HCT116 (cell line): ENCODE measurements at regions not wholly inside any gene's neighbourhood (a gene's known extent, or its start where the extent isn't known, plus 50 kb on each side); places are given as distances from the start of the nearest gene placed in this dataset.

ENCODE experiments used
- ATAC-seq: fragments of 200-7000 bp; cut with Tn5 transposase; 2 replicates; pipeline ENCODE4 v1.9.1; 2020; ENCODE audit warnings: mild to moderate bottlenecking, moderate library complexity
- BruUV-seq: library from RNA; stranded (reverse); fragments of 400-500 nt; replicated peaks from 2 replicates; lab custom pipeline; 2021; lab: Mats Ljungman, UMichigan
- CTCF ChIA-PET: fragments of 300-600 bp; sonication (Branson Sonifier 250); formaldehyde crosslinking; loops from one replicate; lab custom pipeline; 2021; ENCODE audit warnings: antibody characterized with exemption; lab: Charles Lee
- POLR2A ChIA-PET: fragments of 300-600, 350-600 bp; sonication (Branson Sonifier 250); formaldehyde crosslinking; loops from one replicate; lab custom pipeline; 2021; ENCODE audit warnings: antibody characterized with exemption; lab: Charles Lee
- RAD21 ChIA-PET, 2 experiments: fragments of 300-600 bp; sonication (Branson Sonifier 250); formaldehyde crosslinking; loops; one replicate each; lab custom pipeline; 2023; ENCODE audit warnings: low total read pairs in 2 of 2; ENCODE audit not compliant: uncharacterized antibody in 2 of 2, unreplicated experiment in 2 of 2, low non-redundant PET in 1 of 2; lab: Charles Lee
- DNase-seq: peaks from one replicate; pipeline ENCODE4 v3.0.0-alpha.2; 2010; ENCODE audit warnings: low read depth, low spot score
- H2AFZ ChIP-seq: fragments of 200-600 bp; shearing (Covaris generic), sonication (generic); 2 replicates; pipeline ENCODE4 v1.6.1; 2017; ENCODE audit warnings: low read depth, mixed run types, mixed read lengths, antibody characterized with exemption, low read length; ENCODE audit not compliant: poor library complexity, severe bottlenecking
- H3K27ac ChIP-seq: 2 replicates; pipeline ENCODE4 v1.5.1; 2012; ENCODE audit warnings: low read depth, low read length
- H3K27me3 ChIP-seq: fragments of 200-600 bp; sonication (generic); 2 replicates; pipeline ENCODE4 v1.6.1; 2016; ENCODE audit warnings: mixed run types, low read length, mixed read lengths; ENCODE audit not compliant: insufficient read depth
- H3K36me3 ChIP-seq, 2 experiments: fragments of 200-500 bp in 1 of 2; fragments of 200-600 bp in 1 of 2; sonication (Bioruptor generic) in 1 of 2; sonication (generic) in 1 of 2; 2 replicates each; pipeline versions ENCODE4 v1.5.1 to v1.6.1; 2014 to 2016; ENCODE audit warnings: low read length in 2 of 2, inconsistent platforms in 1 of 2, mixed read lengths in 1 of 2, mixed run types in 1 of 2; ENCODE audit not compliant: insufficient read depth in 2 of 2, control insufficient read depth in 1 of 2
- H3K4me1 ChIP-seq, 2 experiments: fragments of 200-600 bp in 1 of 2; sonication (generic) in 1 of 2; 2 replicates each; pipeline versions ENCODE4 v1.5.1 to v1.6.1; 2012 to 2017; ENCODE audit warnings: low read length in 2 of 2, inconsistent platforms in 1 of 2, mild to moderate bottlenecking in 1 of 2, mixed read lengths in 1 of 2, mixed run types in 1 of 2, moderate library complexity in 1 of 2; ENCODE audit not compliant: insufficient read depth in 2 of 2, control insufficient read depth in 1 of 2
- H3K4me2 ChIP-seq: fragments of 200-600 bp; sonication (generic); 2 replicates; pipeline ENCODE4 v1.6.1; 2017; ENCODE audit warnings: mixed run types, low read length, mixed read lengths
- H3K4me3 ChIP-seq, 2 experiments: fragments of 200-600 bp in 1 of 2; sonication (generic) in 1 of 2; replicated peaks in 1 of 2; 2 replicates each; pipeline ENCODE4 v1.5.1; 2011 to 2016; ENCODE audit warnings: low read length in 2 of 2, control low read depth in 1 of 2, low read depth in 1 of 2, mild to moderate bottlenecking in 1 of 2, mixed read lengths in 1 of 2, mixed run types in 1 of 2
- H3K79me2 ChIP-seq: fragments of 200-600 bp; sonication (generic); 2 replicates; pipeline ENCODE4 v1.6.1; 2017; ENCODE audit warnings: mild to moderate bottlenecking, mixed run types, low read length, moderate library complexity, mixed read lengths; ENCODE audit not compliant: insufficient read depth
- H3K9ac ChIP-seq: fragments of 200-600 bp; sonication (generic); 2 replicates; pipeline ENCODE4 v1.6.1; 2016; ENCODE audit warnings: low read length, mixed read lengths
- H3K9me2 ChIP-seq: fragments of 200-600 bp; sonication (generic), shearing (Covaris generic); 2 replicates; pipeline ENCODE4 v1.6.1; 2017; ENCODE audit warnings: mixed run types, mild to moderate bottlenecking, moderate library complexity; ENCODE audit not compliant: insufficient read depth
- H3K9me3 ChIP-seq, 2 experiments: fragments of 200-500 bp in 1 of 2; fragments of 200-600 bp in 1 of 2; sonication (Bioruptor generic) in 1 of 2; sonication (generic) in 1 of 2; 2 replicates each; pipeline ENCODE4 v1.6.1; 2014 to 2017; ENCODE audit warnings: low read length in 2 of 2, mixed read lengths in 2 of 2, inconsistent platforms in 1 of 2, low read depth in 1 of 2, mild to moderate bottlenecking in 1 of 2, mixed run types in 1 of 2, moderate library complexity in 1 of 2; ENCODE audit not compliant: control insufficient read depth in 1 of 2, insufficient read depth in 1 of 2
- H4K20me1 ChIP-seq: fragments of 200-600 bp; sonication (generic), shearing (Covaris generic); 2 replicates; pipeline ENCODE4 v1.6.1; 2017; ENCODE audit warnings: mixed run types, mild to moderate bottlenecking, moderate library complexity; ENCODE audit not compliant: insufficient read depth
- CBX3 ChIP-seq: IDR thresholded peaks from 2 replicates; pipeline ENCODE4 v1.6.1; 2012; ENCODE audit warnings: low read depth
- EZH2 ChIP-seq: fragments of 200-600 bp; sonication (generic); IDR thresholded peaks from 2 replicates; pipeline ENCODE4 v1.6.1; 2017; ENCODE audit warnings: antibody characterized with exemption, mixed run types
- EZH2phosphoT487 ChIP-seq: fragments of 200-600 bp; IDR thresholded peaks from 2 replicates; pipeline ENCODE4 v1.6.1; 2018; ENCODE audit warnings: antibody characterized with exemption, borderline replicate concordance
- FOSL1 ChIP-seq: IDR thresholded peaks from 2 replicates; pipeline ENCODE4 v1.6.1; 2012; ENCODE audit warnings: low read depth
- POLR2A ChIP-seq: IDR thresholded peaks from 2 replicates; pipeline ENCODE4 v1.7.0; 2011; ENCODE audit warnings: borderline replicate concordance; ENCODE audit not compliant: insufficient read depth, insufficient read length; ENCODE audit errors: extremely low read depth
- POLR2AphosphoS5 ChIP-seq: IDR thresholded peaks from 2 replicates; pipeline ENCODE4 v1.6.1; 2011; ENCODE audit warnings: mild to moderate bottlenecking, low read depth, low read length, moderate library complexity
- SIN3A ChIP-seq: IDR thresholded peaks from 2 replicates; pipeline ENCODE4 v1.6.1; 2012; ENCODE audit warnings: low read depth
- SP1 ChIP-seq: IDR thresholded peaks from 2 replicates; pipeline ENCODE4 v1.6.1; 2012; ENCODE audit warnings: low read depth
- YY1 ChIP-seq: IDR thresholded peaks from 2 replicates; pipeline ENCODE4 v1.6.1; 2011; ENCODE audit warnings: low read length, low read depth, moderate library complexity, mild to moderate bottlenecking; ENCODE audit not compliant: insufficient replicate concordance; ENCODE audit errors: extremely low read depth
- ZFX ChIP-seq: fragments of 450-650 bp; IDR thresholded peaks from 2 replicates; pipeline ENCODE4 v1.6.1; 2017
- ZNF274 ChIP-seq: fragments of 200-500 bp; sonication (Bioruptor generic); IDR thresholded peaks from 2 replicates; pipeline ENCODE4 v1.6.1; 2014; ENCODE audit warnings: mild to moderate bottlenecking, low read depth, low read length, inconsistent platforms
- intact Hi-C: fragments of 100-400 bp; cut with micrococcal nuclease; formaldehyde crosslinking; loops from 2 replicates; pipeline ENCODE4 v1.10.0; 2022
- TF ChIP-seq, protein P1 (sequence below): IDR thresholded peaks from 2 replicates; pipeline ENCODE4 v1.6.1; 2012
- TF ChIP-seq, protein P2 (sequence below): IDR thresholded peaks from 2 replicates; pipeline ENCODE4 v1.6.1; 2011; ENCODE audit warnings: mild to moderate bottlenecking, low read length, moderate library complexity; ENCODE audit not compliant: insufficient replicate concordance; ENCODE audit errors: extremely low read depth
- TF ChIP-seq, protein P3 (sequence below): IDR thresholded peaks from 2 replicates; pipeline ENCODE4 v1.6.1; 2012; ENCODE audit warnings: low read depth
- TF ChIP-seq, protein P4 (sequence below): IDR thresholded peaks from 2 replicates; pipeline ENCODE4 v1.6.1; 2012

DNA sequence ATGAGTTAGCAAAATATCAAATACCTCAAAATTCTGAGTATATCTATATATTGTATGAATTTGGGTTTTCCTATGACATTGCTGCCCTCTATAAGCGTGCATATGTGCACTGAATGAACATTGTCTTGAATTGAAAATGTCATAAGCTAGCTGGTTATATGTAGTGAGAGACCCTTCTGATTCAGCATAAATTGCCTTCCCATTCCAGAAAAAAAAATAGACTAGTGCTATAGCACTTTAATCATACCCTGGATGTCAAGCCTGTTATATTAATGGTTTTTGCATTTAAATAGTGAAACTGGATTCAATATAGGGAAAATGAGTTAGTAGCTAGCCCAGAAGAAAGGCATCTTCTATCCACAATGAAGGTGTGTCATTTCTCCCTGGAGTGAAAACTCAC, 265.1 kb downstream of the TUSC7 start:
- Histone ChIP-seq H3K27me3 (no peaks in the 10 kb centered on the region), H3K4me3 (no peak overlapping the region), H2AFZ (no peak overlapping the region), H3K36me3 (no peaks in the 10 kb centered on the region), H3K9me2 (no peaks in the 10 kb centered on the region), H3K9me3 (no peaks in the 10 kb centered on the region; a peak in 1 of 4 replicates), H3K27ac (no peak overlapping the region), H3K4me1 (no peaks in the 10 kb centered on the region), H3K79me2 (no peaks in the 10 kb centered on the region), H3K4me2 (no peak overlapping the region), H4K20me1 (no peaks in the 10 kb centered on the region), H3K9ac (no peak overlapping the region)
- TF ChIP-seq EZH2phosphoT487, result no peak
- no peak for TF ChIP-seq ZNF274
- TF ChIP-seq, protein P1, sequence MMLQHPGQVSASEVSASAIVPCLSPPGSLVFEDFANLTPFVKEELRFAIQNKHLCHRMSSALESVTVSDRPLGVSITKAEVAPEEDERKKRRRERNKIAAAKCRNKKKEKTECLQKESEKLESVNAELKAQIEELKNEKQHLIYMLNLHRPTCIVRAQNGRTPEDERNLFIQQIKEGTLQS, result no peak
- no peak for TF ChIP-seq ZFX
- TF ChIP-seq CBX3, result no peak
- no peak for TF ChIP-seq SIN3A
- TF ChIP-seq POLR2A, result no peak
- ChIA-PET CTCF (no interaction called here), POLR2A (no interaction called here), RAD21 (no interaction called here)
- ATAC-seq (no peak), DNase-seq (no peak)
- BruUV-seq, result no TSS peak
- intact Hi-C loops, result no loop called here

DNA sequence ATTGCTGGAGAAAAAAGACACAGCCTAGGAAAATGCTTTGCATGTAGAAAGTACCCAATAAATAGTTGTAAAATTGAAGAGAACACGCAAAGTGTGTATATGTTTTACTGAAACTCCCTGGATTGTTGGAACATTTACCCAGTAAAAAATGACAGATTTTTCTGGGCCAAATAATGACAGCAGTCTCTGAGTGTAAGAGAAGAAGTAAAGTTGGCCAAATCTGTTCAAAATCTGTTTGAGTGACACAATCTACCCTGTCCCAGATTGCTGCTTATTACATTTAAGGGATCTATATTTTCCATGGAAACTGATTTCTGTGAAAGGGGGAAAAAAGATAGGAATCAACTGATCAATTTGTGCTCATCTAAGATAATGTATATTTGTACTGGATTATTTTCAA, 267.9 kb downstream of the TUSC7 start:
- ATAC-seq, result no peak
- POLR2A ChIA-PET, result no interaction called here
- H2AFZ ChIP-seq, result no peak overlapping the region

More for the DNA sequence above, 267.9 kb downstream of the TUSC7 start:
- ChIA-PET CTCF (no interaction called here), RAD21 (no interaction called here)
- Histone ChIP-seq H3K4me3 (no peak overlapping the region), H4K20me1 (no peaks in the 10 kb centered on the region), H3K9me3 (no peaks in the 10 kb centered on the region), H3K36me3 (no peaks in the 10 kb centered on the region), H3K4me2 (no peak overlapping the region), H3K27ac (no peak overlapping the region), H3K79me2 (no peaks in the 10 kb centered on the region), H3K4me1 (no peaks in the 10 kb centered on the region), H3K9me2 (no peaks in the 10 kb centered on the region), H3K27me3 (no peaks in the 10 kb centered on the region), H3K9ac (no peak overlapping the region)
- TF ChIP-seq, protein P2, sequence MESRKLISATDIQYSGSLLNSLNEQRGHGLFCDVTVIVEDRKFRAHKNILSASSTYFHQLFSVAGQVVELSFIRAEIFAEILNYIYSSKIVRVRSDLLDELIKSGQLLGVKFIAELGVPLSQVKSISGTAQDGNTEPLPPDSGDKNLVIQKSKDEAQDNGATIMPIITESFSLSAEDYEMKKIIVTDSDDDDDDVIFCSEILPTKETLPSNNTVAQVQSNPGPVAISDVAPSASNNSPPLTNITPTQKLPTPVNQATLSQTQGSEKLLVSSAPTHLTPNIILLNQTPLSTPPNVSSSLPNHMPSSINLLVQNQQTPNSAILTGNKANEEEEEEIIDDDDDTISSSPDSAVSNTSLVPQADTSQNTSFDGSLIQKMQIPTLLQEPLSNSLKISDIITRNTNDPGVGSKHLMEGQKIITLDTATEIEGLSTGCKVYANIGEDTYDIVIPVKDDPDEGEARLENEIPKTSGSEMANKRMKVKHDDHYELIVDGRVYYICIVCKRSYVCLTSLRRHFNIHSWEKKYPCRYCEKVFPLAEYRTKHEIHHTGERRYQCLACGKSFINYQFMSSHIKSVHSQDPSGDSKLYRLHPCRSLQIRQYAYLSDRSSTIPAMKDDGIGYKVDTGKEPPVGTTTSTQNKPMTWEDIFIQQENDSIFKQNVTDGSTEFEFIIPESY, result no peak
- TF ChIP-seq ZNF274 (no peak), EZH2 (no peak), YY1 (no peak), POLR2AphosphoS5 (no peak), FOSL1 (no peak), EZH2phosphoT487 (no peak), SP1 (no peak)
- TF ChIP-seq, protein P3, sequence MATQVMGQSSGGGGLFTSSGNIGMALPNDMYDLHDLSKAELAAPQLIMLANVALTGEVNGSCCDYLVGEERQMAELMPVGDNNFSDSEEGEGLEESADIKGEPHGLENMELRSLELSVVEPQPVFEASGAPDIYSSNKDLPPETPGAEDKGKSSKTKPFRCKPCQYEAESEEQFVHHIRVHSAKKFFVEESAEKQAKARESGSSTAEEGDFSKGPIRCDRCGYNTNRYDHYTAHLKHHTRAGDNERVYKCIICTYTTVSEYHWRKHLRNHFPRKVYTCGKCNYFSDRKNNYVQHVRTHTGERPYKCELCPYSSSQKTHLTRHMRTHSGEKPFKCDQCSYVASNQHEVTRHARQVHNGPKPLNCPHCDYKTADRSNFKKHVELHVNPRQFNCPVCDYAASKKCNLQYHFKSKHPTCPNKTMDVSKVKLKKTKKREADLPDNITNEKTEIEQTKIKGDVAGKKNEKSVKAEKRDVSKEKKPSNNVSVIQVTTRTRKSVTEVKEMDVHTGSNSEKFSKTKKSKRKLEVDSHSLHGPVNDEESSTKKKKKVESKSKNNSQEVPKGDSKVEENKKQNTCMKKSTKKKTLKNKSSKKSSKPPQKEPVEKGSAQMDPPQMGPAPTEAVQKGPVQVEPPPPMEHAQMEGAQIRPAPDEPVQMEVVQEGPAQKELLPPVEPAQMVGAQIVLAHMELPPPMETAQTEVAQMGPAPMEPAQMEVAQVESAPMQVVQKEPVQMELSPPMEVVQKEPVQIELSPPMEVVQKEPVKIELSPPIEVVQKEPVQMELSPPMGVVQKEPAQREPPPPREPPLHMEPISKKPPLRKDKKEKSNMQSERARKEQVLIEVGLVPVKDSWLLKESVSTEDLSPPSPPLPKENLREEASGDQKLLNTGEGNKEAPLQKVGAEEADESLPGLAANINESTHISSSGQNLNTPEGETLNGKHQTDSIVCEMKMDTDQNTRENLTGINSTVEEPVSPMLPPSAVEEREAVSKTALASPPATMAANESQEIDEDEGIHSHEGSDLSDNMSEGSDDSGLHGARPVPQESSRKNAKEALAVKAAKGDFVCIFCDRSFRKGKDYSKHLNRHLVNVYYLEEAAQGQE, result no peak
- TF ChIP-seq, protein P4, sequence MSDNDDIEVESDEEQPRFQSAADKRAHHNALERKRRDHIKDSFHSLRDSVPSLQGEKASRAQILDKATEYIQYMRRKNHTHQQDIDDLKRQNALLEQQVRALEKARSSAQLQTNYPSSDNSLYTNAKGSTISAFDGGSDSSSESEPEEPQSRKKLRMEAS, result no peak
- TF ChIP-seq, protein P1, result no peak
- no TSS peak for BruUV-seq
- no peak for DNase-seq
- intact Hi-C loops, result no loop called here
